Panc1 (cell line): ENCODE measurements at regions not wholly inside any gene's neighbourhood (a gene's known extent, or its start where the extent isn't known, plus 50 kb on each side); places are given as distances from the start of the nearest gene placed in this dataset.

Experiments
- ATAC-seq: fragments of 200-7000 bp; cut with Tn5 transposase; 2 replicates; pipeline ENCODE4 v1.9.1; 2020; ENCODE audit warnings: mild to moderate bottlenecking, moderate library complexity
- BruUV-seq: library from RNA; stranded (reverse); fragments of 400-500 nt; replicated peaks from 2 replicates; lab custom pipeline; 2021; lab: Mats Ljungman, UMichigan
- CTCF ChIA-PET: fragments of 300-600 bp; sonication (Branson Sonifier 250); formaldehyde crosslinking; loops from one replicate; lab custom pipeline; 2022; ENCODE audit warnings: antibody characterized with exemption; lab: Charles Lee
- POLR2A ChIA-PET: fragments of 300-600 bp; sonication (Branson Sonifier 250); formaldehyde crosslinking; loops from one replicate; lab custom pipeline; 2022; ENCODE audit warnings: antibody characterized with exemption; lab: Charles Lee
- DNase-seq: peaks from one replicate; pipeline ENCODE4 v3.0.0-alpha.2; 2010; ENCODE audit warnings: low read depth, low spot score
- H3K27ac ChIP-seq: 2 replicates; pipeline ENCODE4 v1.5.1; 2011; ENCODE audit warnings: mild to moderate bottlenecking, low read length, inconsistent platforms
- H3K27me3 ChIP-seq: fragments of 200-500 bp; sonication (Bioruptor generic); 2 replicates; pipeline ENCODE4 v1.6.0; 2014; ENCODE audit warnings: low read length, inconsistent platforms; ENCODE audit not compliant: control insufficient read depth, insufficient read depth
- H3K36me3 ChIP-seq: fragments of 200-500 bp; sonication (Bioruptor generic); 2 replicates; pipeline ENCODE4 v1.5.1; 2014; ENCODE audit warnings: inconsistent platforms, mild to moderate bottlenecking, low read length, moderate library complexity; ENCODE audit not compliant: control insufficient read depth, insufficient read depth
- H3K4me1 ChIP-seq: 2 replicates; pipeline ENCODE4 v1.5.1; 2011; ENCODE audit warnings: inconsistent platforms, mild to moderate bottlenecking, low read length, moderate library complexity; ENCODE audit not compliant: control insufficient read depth, insufficient read depth
- H3K4me3 ChIP-seq, 2 experiments: 2 replicates each; pipeline ENCODE4 v1.5.1; 2011 to 2012; ENCODE audit warnings: low read depth in 2 of 2, low read length in 2 of 2, mild to moderate bottlenecking in 2 of 2, inconsistent platforms in 1 of 2, moderate library complexity in 1 of 2
- H3K9me3 ChIP-seq: fragments of 200-500 bp; sonication (Bioruptor generic); 2 replicates; pipeline ENCODE4 v1.5.1; 2014; ENCODE audit warnings: low read depth, mild to moderate bottlenecking, inconsistent platforms, low read length, moderate library complexity; ENCODE audit not compliant: control insufficient read depth, insufficient read depth
- POLR2AphosphoS5 ChIP-seq: IDR thresholded peaks from 2 replicates; pipeline ENCODE4 v1.6.1; 2012; ENCODE audit warnings: mild to moderate bottlenecking, low read depth, low read length, moderate library complexity
- SIN3A ChIP-seq: IDR thresholded peaks from 2 replicates; pipeline ENCODE4 v1.6.1; 2012; ENCODE audit warnings: low read depth, mild to moderate bottlenecking, low read length, moderate library complexity, borderline replicate concordance; ENCODE audit not compliant: insufficient read depth
- TCF7L2 ChIP-seq: IDR thresholded peaks from 2 replicates; pipeline ENCODE4 v1.6.1; 2011; ENCODE audit warnings: mild to moderate bottlenecking, low read depth, low read length, inconsistent platforms
- in situ Hi-C: cut with HindIII; loops from 2 replicates; pipeline ENCODE4 v1.10.0; 2016; ENCODE audit warnings: low sequenced_read_pairs, low pct_unique_long_range_greater_than_20kb
- intact Hi-C: fragments of 100-400 bp; cut with micrococcal nuclease; formaldehyde crosslinking; loops from one replicate; pipeline ENCODE4 v1.10.0; 2022; ENCODE audit not compliant: unreplicated experiment
- TF ChIP-seq, protein P1 (sequence below), 2 experiments: IDR thresholded peaks; 2 replicates each; pipeline ENCODE4 v1.6.1; 2011 to 2012; ENCODE audit warnings: low read depth in 2 of 2, control low read depth in 1 of 2, low read length in 1 of 2, mild to moderate bottlenecking in 1 of 2, moderate library complexity in 1 of 2; ENCODE audit not compliant: insufficient read depth in 1 of 2
- TF ChIP-seq, protein P2 (sequence below): fragments of 450-650 bp; IDR thresholded peaks from 2 replicates; pipeline ENCODE4 v1.5.1; 2017; ENCODE audit warnings: mild to moderate bottlenecking

DNA sequence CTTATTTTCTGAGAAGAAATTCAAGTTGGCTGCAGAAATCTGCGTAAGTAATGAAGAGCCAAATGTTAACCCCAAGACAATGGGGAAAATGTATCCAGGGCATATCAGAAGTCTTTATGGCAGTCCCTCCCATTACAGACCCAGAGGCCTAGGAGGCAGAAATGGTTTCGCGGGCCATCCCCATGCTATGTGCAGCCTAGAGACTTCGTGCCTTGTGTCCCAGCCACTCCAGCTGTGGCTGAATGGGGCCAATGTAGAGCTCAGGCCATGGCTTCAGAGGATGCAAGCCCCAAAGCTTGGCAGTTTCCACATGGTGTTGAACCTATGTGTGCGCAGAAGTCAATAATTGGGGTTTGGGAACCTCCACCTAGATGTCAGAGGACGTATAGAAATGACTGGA lies 131.9 kb downstream of the GPR37 start:
- Histone ChIP-seq H3K4me1 (no peaks in the 10 kb centered on the region), H3K36me3 (no peaks in the 10 kb centered on the region), H3K27me3 (no peaks in the 10 kb centered on the region), H3K4me3 (no peak overlapping the region), H3K9me3 (no peaks in the 10 kb centered on the region), H3K27ac (no peak overlapping the region)
- intact Hi-C loops = no loop called here
- ChIA-PET POLR2A (no interaction called here), CTCF (no interaction called here)
- no TSS peak for BruUV-seq
- no peak for DNase-seq
- in situ Hi-C loops = no loop called here
- ATAC-seq = no peak
- TF ChIP-seq POLR2AphosphoS5 (no peak), TCF7L2 (no peak), SIN3A (no peak)
- TF ChIP-seq, protein P1, sequence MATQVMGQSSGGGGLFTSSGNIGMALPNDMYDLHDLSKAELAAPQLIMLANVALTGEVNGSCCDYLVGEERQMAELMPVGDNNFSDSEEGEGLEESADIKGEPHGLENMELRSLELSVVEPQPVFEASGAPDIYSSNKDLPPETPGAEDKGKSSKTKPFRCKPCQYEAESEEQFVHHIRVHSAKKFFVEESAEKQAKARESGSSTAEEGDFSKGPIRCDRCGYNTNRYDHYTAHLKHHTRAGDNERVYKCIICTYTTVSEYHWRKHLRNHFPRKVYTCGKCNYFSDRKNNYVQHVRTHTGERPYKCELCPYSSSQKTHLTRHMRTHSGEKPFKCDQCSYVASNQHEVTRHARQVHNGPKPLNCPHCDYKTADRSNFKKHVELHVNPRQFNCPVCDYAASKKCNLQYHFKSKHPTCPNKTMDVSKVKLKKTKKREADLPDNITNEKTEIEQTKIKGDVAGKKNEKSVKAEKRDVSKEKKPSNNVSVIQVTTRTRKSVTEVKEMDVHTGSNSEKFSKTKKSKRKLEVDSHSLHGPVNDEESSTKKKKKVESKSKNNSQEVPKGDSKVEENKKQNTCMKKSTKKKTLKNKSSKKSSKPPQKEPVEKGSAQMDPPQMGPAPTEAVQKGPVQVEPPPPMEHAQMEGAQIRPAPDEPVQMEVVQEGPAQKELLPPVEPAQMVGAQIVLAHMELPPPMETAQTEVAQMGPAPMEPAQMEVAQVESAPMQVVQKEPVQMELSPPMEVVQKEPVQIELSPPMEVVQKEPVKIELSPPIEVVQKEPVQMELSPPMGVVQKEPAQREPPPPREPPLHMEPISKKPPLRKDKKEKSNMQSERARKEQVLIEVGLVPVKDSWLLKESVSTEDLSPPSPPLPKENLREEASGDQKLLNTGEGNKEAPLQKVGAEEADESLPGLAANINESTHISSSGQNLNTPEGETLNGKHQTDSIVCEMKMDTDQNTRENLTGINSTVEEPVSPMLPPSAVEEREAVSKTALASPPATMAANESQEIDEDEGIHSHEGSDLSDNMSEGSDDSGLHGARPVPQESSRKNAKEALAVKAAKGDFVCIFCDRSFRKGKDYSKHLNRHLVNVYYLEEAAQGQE (IDR thresholded peaks at IDR 0.05; ENCODE audit: insufficient read depth in 1 of 2, low read depth in 2 of 2, low read length in 1 of 2) = no peak
- TF ChIP-seq, protein P2, sequence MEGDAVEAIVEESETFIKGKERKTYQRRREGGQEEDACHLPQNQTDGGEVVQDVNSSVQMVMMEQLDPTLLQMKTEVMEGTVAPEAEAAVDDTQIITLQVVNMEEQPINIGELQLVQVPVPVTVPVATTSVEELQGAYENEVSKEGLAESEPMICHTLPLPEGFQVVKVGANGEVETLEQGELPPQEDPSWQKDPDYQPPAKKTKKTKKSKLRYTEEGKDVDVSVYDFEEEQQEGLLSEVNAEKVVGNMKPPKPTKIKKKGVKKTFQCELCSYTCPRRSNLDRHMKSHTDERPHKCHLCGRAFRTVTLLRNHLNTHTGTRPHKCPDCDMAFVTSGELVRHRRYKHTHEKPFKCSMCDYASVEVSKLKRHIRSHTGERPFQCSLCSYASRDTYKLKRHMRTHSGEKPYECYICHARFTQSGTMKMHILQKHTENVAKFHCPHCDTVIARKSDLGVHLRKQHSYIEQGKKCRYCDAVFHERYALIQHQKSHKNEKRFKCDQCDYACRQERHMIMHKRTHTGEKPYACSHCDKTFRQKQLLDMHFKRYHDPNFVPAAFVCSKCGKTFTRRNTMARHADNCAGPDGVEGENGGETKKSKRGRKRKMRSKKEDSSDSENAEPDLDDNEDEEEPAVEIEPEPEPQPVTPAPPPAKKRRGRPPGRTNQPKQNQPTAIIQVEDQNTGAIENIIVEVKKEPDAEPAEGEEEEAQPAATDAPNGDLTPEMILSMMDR = no peak

DNA sequence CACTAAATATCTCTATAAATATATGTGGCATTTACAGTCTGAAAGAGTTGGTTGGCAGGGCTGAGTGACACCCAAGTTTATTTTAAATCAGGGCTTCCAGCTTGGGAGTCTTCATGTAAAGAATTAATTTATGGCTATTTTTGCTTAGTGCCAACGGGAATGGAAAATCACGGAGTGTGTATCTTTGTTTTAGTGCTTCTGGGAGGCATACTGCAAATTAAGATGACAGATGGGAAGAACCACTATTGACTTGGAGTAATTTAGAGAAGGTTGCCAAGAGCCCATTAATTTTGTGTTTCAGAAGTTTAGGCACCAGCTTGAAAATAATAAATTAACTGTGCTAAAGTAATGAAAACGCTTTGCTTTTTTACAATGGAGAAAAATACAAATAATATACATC lies 135.2 kb downstream of the GPR37 start:
- intact Hi-C loops = no loop called here
- Histone ChIP-seq H3K36me3 (no peaks in the 10 kb centered on the region), H3K4me3 (no peak overlapping the region), H3K27ac (no peak overlapping the region), H3K4me1 (no peaks in the 10 kb centered on the region), H3K9me3 (no peaks in the 10 kb centered on the region), H3K27me3 (no peaks in the 10 kb centered on the region)
- in situ Hi-C loops = no loop called here
- ATAC-seq (no peak), DNase-seq (no peak)
- BruUV-seq = no TSS peak
- POLR2A ChIA-PET = no interaction called here
- CTCF ChIA-PET = no interaction called here
- no peak for TF ChIP-seq SIN3A
- TF ChIP-seq, protein P2 = no peak
- no peak for TF ChIP-seq TCF7L2
- TF ChIP-seq POLR2AphosphoS5 = no peak
- TF ChIP-seq, protein P1 (IDR thresholded peaks at IDR 0.05; ENCODE audit: insufficient read depth in 1 of 2, low read depth in 2 of 2, low read length in 1 of 2) = no peak
